H7 (cell line): ENCODE measurements at regions not wholly inside any gene's neighbourhood (a gene's known extent, or its start where the extent isn't known, plus 50 kb on each side); places are given as distances from the start of the nearest gene placed in this dataset.

Experiments
- DNase-seq: peaks from one replicate; pipeline ENCODE4 v3.0.0; 2012
- H3K27me3 ChIP-seq: 2 replicates; pipeline ENCODE4 v1.6.0; 2011; ENCODE audit warnings: mild to moderate bottlenecking, low read length; ENCODE audit not compliant: control insufficient read depth, insufficient read depth
- H3K36me3 ChIP-seq: replicated peaks from 2 replicates; pipeline ENCODE4 v1.5.1; 2011; ENCODE audit warnings: low read length; ENCODE audit not compliant: control insufficient read depth, insufficient read depth
- H3K4me3 ChIP-seq: 2 replicates; pipeline ENCODE4 v1.5.1; 2011; ENCODE audit warnings: low read depth, mild to moderate bottlenecking, control low read depth, low read length, moderate library complexity; ENCODE audit not compliant: insufficient read depth

DNA sequence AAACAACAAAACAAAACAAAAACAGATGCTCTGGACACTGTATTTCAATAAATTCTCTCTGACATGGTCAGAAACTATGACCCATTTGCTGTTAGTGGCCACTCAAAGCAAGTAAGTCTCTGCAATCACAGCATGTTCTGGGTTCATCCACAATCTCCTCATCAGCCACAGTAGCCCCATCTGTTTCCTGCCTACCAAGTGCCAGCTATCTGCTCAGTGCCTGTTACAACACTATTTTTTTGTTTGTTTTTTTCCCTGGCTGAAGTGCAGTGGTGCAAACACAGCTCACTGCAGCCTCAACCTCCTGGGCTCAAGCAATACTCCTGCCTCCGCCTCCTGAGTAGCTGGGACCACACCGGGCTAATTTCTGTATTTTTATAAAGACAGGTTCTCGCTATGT lies 137.9 kb downstream of the SOX9 start:
- no peak for DNase-seq
- Histone ChIP-seq H3K4me3 (no peak overlapping the region), H3K27me3 (no peaks in the 10 kb centered on the region), H3K36me3 (no peaks in the 10 kb centered on the region)

DNA sequence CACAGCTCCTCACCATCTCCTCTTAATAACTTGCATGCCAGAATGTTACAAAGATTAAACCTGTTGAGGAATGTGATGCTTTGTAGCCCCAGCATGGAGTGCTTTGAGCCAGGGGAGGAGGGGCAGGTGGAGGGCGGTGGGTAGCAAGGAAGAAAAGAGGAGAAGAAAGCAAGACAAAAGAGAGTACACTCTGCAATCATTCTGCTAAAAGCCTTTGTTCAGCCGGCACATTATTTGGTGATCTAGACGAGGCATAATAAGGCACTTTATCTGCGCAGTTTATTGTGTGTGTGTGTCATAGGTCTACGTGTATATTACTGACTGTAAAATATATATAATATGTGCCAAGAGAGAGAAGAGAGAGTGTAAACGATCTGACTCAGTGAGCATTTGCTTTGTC lies 139.1 kb downstream of the SOX9 start:
- no peaks in the 10 kb centered on the region for H3K27me3 ChIP-seq
- DNase-seq, result no peak
- H3K36me3 ChIP-seq, result no peaks in the 10 kb centered on the region
- H3K4me3 ChIP-seq, result no peak overlapping the region

DNA sequence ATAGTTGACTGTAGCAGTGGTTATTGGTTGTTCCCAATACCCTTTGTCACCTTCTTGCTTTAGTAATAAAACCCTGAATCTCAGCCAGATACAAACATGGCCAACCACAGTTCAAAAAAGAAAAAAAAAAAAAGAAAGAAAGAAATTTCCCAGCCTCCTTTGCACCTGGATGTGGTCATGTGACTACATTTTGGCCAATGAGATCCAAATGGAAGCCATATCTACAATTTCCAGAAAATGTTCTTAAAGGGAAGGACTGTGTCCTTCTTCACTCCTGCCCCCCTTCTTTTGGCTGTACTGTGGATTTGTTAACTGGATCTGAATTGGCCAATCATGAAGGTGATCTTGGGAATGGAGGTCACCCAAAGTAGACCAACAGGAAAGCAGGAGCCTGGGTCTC lies 141.9 kb downstream of the SOX9 start:
- H3K36me3 ChIP-seq, result no peaks in the 10 kb centered on the region
- DNase-seq, result no peak

DNA sequence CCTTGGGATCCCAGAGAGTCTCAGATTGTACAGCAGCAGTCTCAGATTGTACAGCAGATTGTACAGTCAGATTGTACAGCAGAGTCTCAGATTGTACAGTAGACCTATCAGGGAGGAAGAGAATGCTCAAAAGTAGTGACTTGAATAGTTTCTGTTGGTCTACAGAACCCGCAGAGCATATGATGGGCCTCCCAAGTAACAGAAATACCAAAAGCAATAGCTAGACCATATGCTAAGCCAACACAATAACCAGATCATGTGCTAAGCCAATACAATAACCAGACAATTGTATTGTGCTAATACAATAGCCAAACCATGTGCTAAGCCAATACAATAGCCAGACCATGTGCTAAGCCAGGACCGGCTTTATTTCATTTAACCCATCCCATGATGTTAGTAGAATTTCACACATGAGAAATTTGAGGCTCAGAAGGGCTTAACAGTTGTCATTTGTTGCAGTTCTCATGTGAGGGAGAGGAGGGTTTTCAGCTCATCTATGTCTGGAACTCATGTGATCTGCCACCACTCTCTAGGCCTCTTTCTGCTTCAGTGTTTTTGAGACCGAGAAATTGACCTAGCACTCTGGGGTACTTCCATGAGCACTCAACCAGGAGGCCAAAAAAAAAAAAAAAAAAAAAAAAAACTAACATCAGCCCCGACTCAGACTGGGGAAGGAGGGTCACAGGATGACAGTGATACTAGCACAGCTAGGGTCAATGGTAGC lies 144.0 kb downstream of the SOX9 start:
- Histone ChIP-seq H3K4me3 (no peak overlapping the region), H3K36me3 (no peaks in the 10 kb centered on the region), H3K27me3 (no peaks in the 10 kb centered on the region)
- no peak for DNase-seq

More for the DNA sequence above, 141.9 kb downstream of the SOX9 start:
- Histone ChIP-seq H3K27me3 (no peaks in the 10 kb centered on the region), H3K4me3 (no peak overlapping the region)

DNA sequence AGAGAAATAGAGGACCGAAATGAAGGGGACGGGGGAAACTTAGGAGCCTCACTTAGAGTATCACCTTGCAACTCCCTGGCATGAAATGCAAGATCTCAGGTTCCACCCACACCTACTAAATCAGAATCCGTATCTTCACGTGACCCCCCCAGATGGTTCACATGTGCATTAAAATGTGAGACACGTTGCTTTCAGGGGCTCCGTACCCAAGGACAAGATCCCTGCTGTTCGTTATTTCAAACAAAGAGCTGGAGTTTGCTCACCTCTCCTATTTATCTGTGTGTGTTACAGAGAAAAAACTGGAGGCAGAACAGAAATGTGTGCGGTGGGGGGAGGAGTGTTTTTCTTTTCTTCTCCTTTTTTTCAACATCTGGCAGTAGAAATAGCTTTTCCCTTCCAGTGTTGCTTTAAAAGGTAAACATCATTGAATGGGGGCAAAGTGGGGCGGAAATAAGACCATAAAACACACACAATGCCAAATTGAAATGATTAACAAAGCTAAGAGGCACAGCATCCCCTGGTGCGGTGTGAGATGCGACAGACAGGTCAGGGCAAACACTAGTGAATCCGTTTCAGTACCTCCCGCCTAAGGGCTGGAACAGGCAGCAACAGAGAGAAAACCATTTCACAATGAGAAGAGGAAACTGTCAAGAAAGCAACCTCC lies 145.4 kb downstream of the SOX9 start:
- DNase-seq, result no peak
- no peaks in the 10 kb centered on the region for H3K27me3 ChIP-seq
- H3K36me3 ChIP-seq, result no peaks in the 10 kb centered on the region
- H3K4me3 ChIP-seq, result no peak overlapping the region

DNA sequence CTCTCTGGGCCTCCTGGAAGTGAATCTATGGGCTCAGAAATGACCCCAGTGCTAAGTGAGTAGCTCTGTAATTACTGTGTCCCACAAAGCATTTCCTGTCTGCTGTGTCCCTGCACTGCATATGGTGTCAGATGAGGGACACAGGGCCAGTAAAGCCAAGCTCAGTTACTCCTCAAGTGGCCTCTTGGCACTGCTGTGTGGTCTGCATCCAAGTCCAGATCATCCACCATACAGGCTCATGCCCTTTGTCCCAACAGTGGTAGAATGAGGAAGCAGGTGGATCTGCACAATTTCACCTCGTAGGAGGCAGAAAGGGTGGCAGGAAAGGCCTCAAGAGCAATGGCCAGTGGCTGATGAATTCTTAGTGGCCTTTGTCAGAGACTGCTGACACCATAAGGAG lies 146.8 kb downstream of the SOX9 start:
- Histone ChIP-seq H3K27me3 (peaks cover 1% of the 10 kb centered on the region; the same call in 1 of the 2 replicates), H3K4me3 (no peak overlapping the region), H3K36me3 (no peaks in the 10 kb centered on the region)
- no peak for DNase-seq

DNA sequence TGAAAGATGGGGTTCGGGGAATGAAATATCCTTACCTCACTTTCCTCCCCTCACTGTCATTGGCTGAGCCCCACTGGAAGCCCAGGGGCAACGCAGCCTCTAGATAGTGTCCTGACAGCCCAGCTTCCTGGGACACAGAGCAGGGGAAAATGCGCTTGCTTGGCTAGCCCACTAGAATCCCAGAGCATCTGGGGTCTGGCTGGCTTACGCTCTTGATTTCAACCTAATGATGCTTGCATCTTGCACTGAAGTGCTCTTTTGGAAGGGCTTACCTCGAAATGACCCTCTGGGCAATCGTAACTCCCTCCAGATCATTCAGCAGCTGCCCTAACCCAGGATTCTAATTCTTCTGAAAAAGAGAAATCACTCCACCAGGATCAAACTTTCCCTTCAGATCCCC lies 147.6 kb downstream of the SOX9 start:
- no peak for DNase-seq
- peaks cover 1% of the 10 kb centered on the region; the same call in 1 of the 2 replicates for H3K27me3 ChIP-seq
- no peak overlapping the region for H3K4me3 ChIP-seq
- H3K36me3 ChIP-seq, result no peaks in the 10 kb centered on the region

DNA sequence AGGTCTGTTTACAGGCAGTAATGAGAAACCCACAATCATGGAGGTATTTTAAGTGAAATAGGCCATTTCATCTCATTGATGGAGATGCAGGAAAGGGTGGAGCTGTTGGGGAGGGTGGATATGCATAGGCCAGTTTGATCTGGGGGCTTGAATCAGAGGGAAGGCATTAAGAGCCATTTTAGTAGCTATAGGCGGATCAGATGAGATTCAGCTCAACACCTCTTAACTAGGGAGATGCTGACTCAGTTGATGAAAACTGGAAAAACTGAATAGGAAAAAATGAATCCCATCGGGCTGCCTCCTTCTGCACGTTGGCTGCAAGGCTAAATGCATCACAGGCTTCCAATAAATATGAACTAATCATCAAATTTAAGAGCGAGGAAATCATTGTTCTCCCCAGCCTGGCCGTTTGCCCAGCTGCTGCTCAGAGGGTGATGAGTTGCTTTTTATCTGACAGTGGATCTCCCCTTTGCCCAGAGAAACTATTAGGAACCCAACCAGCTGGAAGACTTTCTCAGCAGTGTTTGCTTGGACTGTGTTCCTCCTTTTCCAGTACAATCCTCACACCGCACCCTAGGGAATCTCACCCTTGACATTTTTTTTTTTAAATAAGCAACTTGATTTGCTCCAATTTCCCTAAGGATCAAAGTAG lies 149.6 kb downstream of the SOX9 start:
- no peak for DNase-seq

DNA sequence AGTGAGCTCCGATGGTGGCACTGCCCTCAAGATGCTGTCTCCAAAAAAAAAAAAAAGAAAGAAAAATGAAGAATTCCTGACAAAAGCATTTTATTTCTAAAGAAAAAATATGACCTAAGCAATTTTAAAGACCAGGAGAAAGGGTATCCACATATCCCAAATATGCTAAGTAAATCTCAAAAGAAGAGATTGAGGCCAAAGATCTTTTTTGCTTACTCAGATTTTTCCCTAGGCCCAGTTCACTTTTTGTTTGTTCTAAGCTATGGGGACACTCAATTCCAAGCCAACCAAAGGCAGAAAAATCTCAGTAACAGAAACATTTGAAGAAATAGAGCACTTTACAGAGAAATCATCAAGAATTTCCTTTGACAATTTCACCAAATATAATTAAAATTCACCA lies 150.8 kb downstream of the SOX9 start:
- DNase-seq, result no peak
- Histone ChIP-seq H3K4me3 (no peak overlapping the region), H3K36me3 (no peaks in the 10 kb centered on the region), H3K27me3 (peaks cover 1% of the 10 kb centered on the region; the same call in 1 of the 2 replicates)

More for the DNA sequence above, 149.6 kb downstream of the SOX9 start:
- Histone ChIP-seq H3K36me3 (no peaks in the 10 kb centered on the region), H3K27me3 (peaks cover 1% of the 10 kb centered on the region; the same call in 1 of the 2 replicates), H3K4me3 (no peak overlapping the region)

DNA sequence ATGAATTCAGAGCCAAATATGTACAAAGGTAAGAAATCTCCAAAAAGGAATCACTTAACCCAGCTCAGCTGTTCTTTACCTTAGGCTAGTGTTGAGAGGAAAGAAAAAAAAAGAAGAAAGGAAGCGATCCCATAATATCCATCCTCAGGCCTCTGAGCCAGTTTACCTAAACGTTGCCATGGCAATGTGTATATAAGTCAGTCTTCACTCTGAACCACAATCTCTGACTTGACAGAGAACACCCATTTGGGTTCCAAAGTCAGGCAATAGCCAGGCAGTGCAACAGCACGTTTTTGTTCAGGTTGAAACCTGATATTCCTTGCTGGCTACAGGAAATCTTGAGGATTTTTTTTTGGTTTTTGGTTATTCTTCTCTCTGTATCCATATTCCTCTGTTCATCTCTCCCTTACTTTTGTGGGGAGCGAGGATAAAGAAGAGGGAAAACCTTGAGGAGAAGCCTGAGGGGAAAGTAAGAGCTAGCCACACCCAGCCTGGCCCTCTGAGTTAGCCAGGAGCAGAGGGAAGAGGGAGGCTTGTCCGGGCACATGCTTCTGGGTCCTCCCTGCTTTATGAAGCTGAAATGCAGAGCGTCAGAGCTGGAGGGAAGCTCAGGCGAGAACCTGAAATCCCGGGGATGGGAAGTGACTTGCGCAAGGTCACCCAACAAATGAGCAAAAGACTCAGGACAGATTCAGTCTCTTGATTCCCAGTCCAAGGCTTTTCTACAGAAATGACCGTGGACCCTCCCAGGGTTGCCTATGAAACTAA lies 152.7 kb downstream of the SOX9 start:
- peaks cover 1% of the 10 kb centered on the region; the same call in 1 of the 2 replicates for H3K27me3 ChIP-seq

DNA sequence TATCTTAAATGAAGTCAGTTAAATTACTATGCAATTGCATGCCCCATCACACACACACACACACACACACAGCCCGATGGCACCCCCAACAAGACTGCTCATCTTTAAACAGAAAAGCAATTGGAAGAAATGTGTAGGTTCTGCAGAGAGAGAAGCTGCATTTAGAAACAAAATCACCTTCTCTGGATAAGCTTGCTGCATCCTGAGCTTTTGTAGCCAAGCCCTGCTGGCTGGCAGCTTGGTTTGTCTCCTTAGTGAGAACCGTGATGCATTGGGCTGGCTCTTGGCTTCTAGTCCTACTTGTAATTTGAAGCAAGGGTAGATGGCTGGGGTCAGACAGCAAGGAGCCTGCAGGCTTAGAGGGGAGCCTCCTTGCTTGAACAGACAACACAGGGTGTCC lies 153.8 kb downstream of the SOX9 start:
- H3K27me3 ChIP-seq, result peaks cover 1% of the 10 kb centered on the region; the same call in 1 of the 2 replicates
- no peaks in the 10 kb centered on the region for H3K36me3 ChIP-seq
- DNase-seq, result no peak
- no peak overlapping the region for H3K4me3 ChIP-seq

More for the DNA sequence above, 152.7 kb downstream of the SOX9 start:
- no peak overlapping the region for H3K4me3 ChIP-seq
- DNase-seq, result no peak
- no peaks in the 10 kb centered on the region for H3K36me3 ChIP-seq

DNA sequence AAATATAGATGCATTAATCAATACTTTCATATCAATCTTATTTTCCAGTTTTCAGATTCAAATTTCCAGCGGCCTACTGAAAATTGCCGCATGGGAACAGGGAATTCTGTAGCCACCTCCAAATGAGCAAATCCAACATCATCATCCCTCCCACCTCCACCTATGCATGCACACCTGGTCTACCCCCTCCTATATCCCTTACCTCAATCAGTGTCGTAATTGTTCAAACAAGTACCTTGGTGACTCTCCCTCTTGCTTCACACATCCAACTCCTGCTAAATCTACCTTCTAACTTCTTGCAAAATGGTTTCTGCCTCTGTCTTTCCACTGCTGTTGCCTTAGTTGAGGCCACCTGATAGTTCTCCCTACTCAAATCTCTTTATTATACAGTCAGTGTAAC lies 160.1 kb downstream of the SOX9 start:
- no peaks in the 10 kb centered on the region for H3K36me3 ChIP-seq
- no peak for DNase-seq
- no peaks in the 10 kb centered on the region for H3K27me3 ChIP-seq
- no peak overlapping the region for H3K4me3 ChIP-seq

DNA sequence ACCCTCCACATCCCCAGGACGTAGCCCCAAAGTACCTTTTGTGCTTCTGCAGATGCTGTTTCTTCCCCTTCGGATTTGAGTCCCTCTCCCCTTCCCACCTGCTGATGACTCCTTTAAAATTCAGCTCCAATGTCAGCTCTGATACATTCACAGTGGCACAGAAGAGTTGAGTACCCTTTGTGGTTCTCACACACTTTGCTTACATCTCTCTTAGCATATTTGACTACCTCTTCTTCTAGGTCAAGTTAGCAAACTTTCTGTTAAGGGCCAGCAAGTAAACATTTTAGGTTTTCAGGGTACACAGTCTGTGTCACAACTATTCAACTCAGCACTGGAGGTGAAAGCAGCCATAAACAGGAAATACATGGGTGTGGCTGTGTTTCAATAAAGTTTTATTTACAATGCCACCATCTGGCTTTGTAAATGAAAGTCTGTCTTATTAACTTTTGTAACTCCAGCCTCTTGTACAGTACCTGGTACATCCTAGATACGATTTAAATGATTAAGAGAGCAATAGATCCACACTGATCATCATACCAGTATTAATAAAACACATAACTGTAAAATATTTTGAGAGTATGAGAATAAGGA lies 161.7 kb downstream of the SOX9 start:
- Histone ChIP-seq H3K27me3 (no peaks in the 10 kb centered on the region), H3K36me3 (no peaks in the 10 kb centered on the region), H3K4me3 (no peak overlapping the region)
- DNase-seq, result no peak

DNA sequence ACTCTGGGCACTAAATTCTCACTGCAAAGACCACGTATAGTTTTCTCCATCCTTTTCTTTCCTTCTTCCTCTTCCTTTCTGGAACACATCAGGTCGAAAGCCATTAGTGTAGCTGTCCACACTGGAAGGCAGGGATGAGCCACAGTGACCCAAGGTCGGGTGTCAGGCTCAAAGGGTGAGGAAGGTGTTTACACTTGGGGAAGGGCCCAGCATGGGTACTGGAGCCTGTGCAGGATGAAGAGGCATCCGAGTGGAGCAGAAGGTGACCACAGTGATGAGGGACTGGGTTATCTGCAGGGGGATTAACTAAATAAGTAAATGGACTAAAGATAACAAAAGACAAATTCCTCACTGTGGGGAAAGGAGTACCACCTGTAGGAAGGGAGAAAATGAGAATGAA lies 164.0 kb downstream of the SOX9 start:
- no peaks in the 10 kb centered on the region for H3K27me3 ChIP-seq
- no peaks in the 10 kb centered on the region for H3K36me3 ChIP-seq
- DNase-seq, result no peak
- H3K4me3 ChIP-seq, result no peak overlapping the region
